ENCODE measurements at regions not wholly inside any gene's neighbourhood (a gene's known extent, or its start where the extent isn't known, plus 50 kb on each side); places are given as distances from the start of the nearest gene placed in this dataset.

GRCh38 chr9:13570068-13570974 is 290.8 kb upstream of the MPDZ start:
- TF ChIP-seq EZH2 (IDR thresholded peaks at IDR 0.05) (no peak), POLR2AphosphoS5 (IDR thresholded peaks at IDR 0.05; ENCODE audit: borderline replicate concordance, low read depth, low read length) (no peak), FOXP2 (optimal IDR thresholded peaks at IDR 0.05; ENCODE audit: control extremely low read depth, extremely low read length, insufficient read depth) (no peak)

Data from SK-N-MC (cell line).